Body of pancreas (tissue), 4 donors: ENCODE measurements at regions not wholly inside any gene's neighbourhood (a gene's known extent, or its start where the extent isn't known, plus 50 kb on each side); places are given as distances from the start of the nearest gene placed in this dataset.

Experiments used
- ATAC-seq: fragments of 150-250 bp; one replicate; pipeline ENCODE4 v1.9.1; 2016
- DNase-seq, 4 donors: peaks; one replicate each; pipeline ENCODE4 v3.0.0-alpha.2; 2019
- H3K27ac ChIP-seq, 4 donors: fragments of 200-600 bp; sonication (generic); 1 replicate in 3 of 4; 2 replicates in 1 of 4; pipeline versions ENCODE4 v1.5.1 to v1.6.1; 2016 to 2019; ENCODE audit warnings: mild to moderate bottlenecking in 1 of 4, mixed read lengths in 1 of 4, moderate library complexity in 1 of 4
- H3K27me3 ChIP-seq, 2 donors: fragments of 200-600 bp; sonication (generic); one replicate each; pipeline ENCODE4 v1.6.0; 2016; ENCODE audit warnings: mild to moderate bottlenecking in 1 of 2
- H3K36me3 ChIP-seq, 2 donors: fragments of 200-600 bp; sonication (generic); replicated peaks in 1 of 2; 2 replicates each; pipeline ENCODE4 v1.5.1; 2016; ENCODE audit warnings: low read depth in 2 of 2; ENCODE audit not compliant: insufficient read depth in 1 of 2
- H3K4me1 ChIP-seq: fragments of 200-600 bp; sonication (generic); one replicate; pipeline ENCODE4 v1.6.0; 2016
- H3K4me3 ChIP-seq, 2 donors: fragments of 200-600 bp; sonication (generic); 1 replicate in 1 of 2; 2 replicates in 1 of 2; pipeline ENCODE4 v1.5.1; 2016 to 2019
- H3K9me3 ChIP-seq, 3 donors: fragments of 200-600 bp; sonication (generic); 1 replicate in 2 of 3; 2 replicates in 1 of 3; pipeline ENCODE4 v1.5.1; 2016
- CTCF ChIP-seq, 7 experiments: fragments of 450-650 bp in 4 of 7; fragments of 200-600 bp in 3 of 7; sonication (generic) in 3 of 7; IDR thresholded peaks; one replicate each; pipeline ENCODE4 v1.5.1; 2016 to 2019; ENCODE audit warnings: antibody characterized with exemption in 7 of 7
- POLR2A ChIP-seq, 3 donors: fragments of 450-650 bp; IDR thresholded peaks; one replicate each; pipeline ENCODE4 v1.6.1; 2016; ENCODE audit warnings: antibody characterized with exemption in 3 of 3, mild to moderate bottlenecking in 2 of 3
- WGBS, 2 donors: methylation state at CpG; one replicate each; pipeline ENCODE4 v1.1.5; 2017; 5-methylcytosine and 5-hydroxymethylcytosine counted together
- intact Hi-C: fragments of 100-400 bp; cut with DNase I; formaldehyde crosslinking; loops from one replicate; pipeline ENCODE4 v1.15.1; 2023

- no peaks in the 10 kb centered on the region for H3K4me1 ChIP-seq
- intact Hi-C loops, result no loop called here
- H3K27ac ChIP-seq, result no peak overlapping the region
- no peak overlapping the region for H3K4me3 ChIP-seq
- H3K9me3 ChIP-seq, result no peaks in the 10 kb centered on the region
- no peaks in the 10 kb centered on the region for H3K36me3 ChIP-seq
- WGBS, 2 donors, result 37 to 52% methylated on average over 3 to 5 of the region's 5 CpGs
- no peaks in the 10 kb centered on the region for H3K27me3 ChIP-seq
- TF ChIP-seq CTCF (IDR thresholded peaks at IDR 0.05), result no peak
- no peak for TF ChIP-seq POLR2A (IDR thresholded peaks at IDR 0.05)
- no peak for ATAC-seq
- no peak for DNase-seq
Measured at GRCh38 chr14:26377150-26377549, 220.7 kb downstream of the NOVA1 start.

- no peaks in the 10 kb centered on the region for H3K4me1 ChIP-seq
- 34 to 43% methylated on average over 3 of the region's 3 CpGs for WGBS, 2 donors
- DNase-seq (no peak), ATAC-seq (no peak)
- H3K36me3 ChIP-seq, result no peaks in the 10 kb centered on the region
- intact Hi-C loops, result no loop called here
- no peaks in the 10 kb centered on the region for H3K9me3 ChIP-seq
- H3K27ac ChIP-seq, result no peak overlapping the region
- H3K4me3 ChIP-seq, result no peak overlapping the region
- H3K27me3 ChIP-seq, result no peaks in the 10 kb centered on the region
- no peak for TF ChIP-seq CTCF (IDR thresholded peaks at IDR 0.05)
- TF ChIP-seq POLR2A (IDR thresholded peaks at IDR 0.05), result no peak
Measured at GRCh38 chr14:26370115-26370514, 227.7 kb downstream of the NOVA1 start.

- DNase-seq (no peak), ATAC-seq (no peak)
- intact Hi-C loops, result no loop called here
- Histone ChIP-seq H3K4me1 (no peaks in the 10 kb centered on the region), H3K27ac (no peak overlapping the region), H3K36me3 (no peaks in the 10 kb centered on the region), H3K4me3 (no peak overlapping the region), H3K9me3 (no peaks in the 10 kb centered on the region), H3K27me3 (no peaks in the 10 kb centered on the region)
- TF ChIP-seq CTCF (IDR thresholded peaks at IDR 0.05) (no peak), POLR2A (IDR thresholded peaks at IDR 0.05) (no peak)
Measured at GRCh38 chr14:26363689-26364088, 234.1 kb downstream of the NOVA1 start.

GRCh38 chr14:26344596-26344995, 253.2 kb downstream of the NOVA1 start:
- no peak for DNase-seq
- H3K36me3 ChIP-seq, result no peaks in the 10 kb centered on the region
- H3K9me3 ChIP-seq, result no peaks in the 10 kb centered on the region
- no peaks in the 10 kb centered on the region for H3K4me1 ChIP-seq
- no peak for ATAC-seq
- no peak overlapping the region for H3K4me3 ChIP-seq
- 78 to 79% methylated on average over 4 of the region's 4 CpGs for WGBS, 2 donors
- TF ChIP-seq POLR2A (IDR thresholded peaks at IDR 0.05) (no peak), CTCF (IDR thresholded peaks at IDR 0.05) (no peak)
- no peaks in the 10 kb centered on the region for H3K27me3 ChIP-seq
- H3K27ac ChIP-seq, result no peak overlapping the region
- intact Hi-C loops, result no loop called here

GRCh38 chr14:26339381-26339780, 258.5 kb downstream of the NOVA1 start:
- Histone ChIP-seq H3K27ac (no peak overlapping the region), H3K36me3 (no peaks in the 10 kb centered on the region), H3K27me3 (no peaks in the 10 kb centered on the region), H3K4me1 (no peaks in the 10 kb centered on the region), H3K4me3 (no peak overlapping the region), H3K9me3 (no peaks in the 10 kb centered on the region)
- intact Hi-C loops, result no loop called here
- WGBS, 2 donors, result 66 to 72% methylated on average over 2 of the region's 2 CpGs
- TF ChIP-seq CTCF (IDR thresholded peaks at IDR 0.05), result no peak
- no peak for TF ChIP-seq POLR2A (IDR thresholded peaks at IDR 0.05)
- DNase-seq, result no peak
- ATAC-seq, result no peak
